ENCODE measurements at regions not wholly inside any gene's neighbourhood (a gene's known extent, or its start where the extent isn't known, plus 50 kb on each side); places are given as distances from the start of the nearest gene placed in this dataset.
"Not testable (repeated sequence)": the region's sequence is repeated elsewhere in the genome, so short reads cannot be mapped to it uniquely, and the experiment has no call there.

DNA sequence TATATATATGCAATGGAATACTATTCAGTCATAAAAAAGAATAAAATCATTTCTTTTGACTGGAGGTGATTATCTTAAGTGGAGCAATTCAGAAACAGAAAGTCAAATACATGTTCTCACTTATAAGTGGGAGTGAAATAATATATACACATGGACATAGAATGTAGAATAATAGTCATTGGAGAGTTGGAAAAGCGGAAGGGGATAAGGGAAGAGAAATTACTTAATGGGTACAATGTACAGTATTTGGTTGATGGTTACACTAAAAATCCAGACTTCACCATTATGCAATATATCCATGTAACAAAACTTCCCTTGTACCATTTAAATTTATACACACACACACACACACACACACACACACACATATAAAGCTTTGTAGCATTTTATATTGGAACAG lies 84.3 kb downstream of the RAP2B start:
- no peak overlapping the region for H3K27ac ChIP-seq (ENCODE audit: low read depth, low read length)
- no peaks in the 10 kb centered on the region for H3K27me3 ChIP-seq (ENCODE audit: control insufficient read depth in 1 of 2, insufficient read depth in 2 of 2, low read length in 2 of 2)
- H3K9ac ChIP-seq (ENCODE audit: low read depth in 1 of 2, low read length in 2 of 2) = no peak overlapping the region
- H3K36me3 ChIP-seq (ENCODE audit: control insufficient read depth in 1 of 2, insufficient read depth in 2 of 2, low read length in 2 of 2) = no peaks in the 10 kb centered on the region
- H3K4me3 ChIP-seq (ENCODE audit: low read depth in 1 of 2, low read length in 2 of 2) = no peak overlapping the region
- no peaks in the 10 kb centered on the region for H3K4me1 ChIP-seq (ENCODE audit: control insufficient read depth in 1 of 2, insufficient read depth in 2 of 2, low read length in 2 of 2)
- peaks cover 2 to 5% of the 10 kb centered on the region in 2 donors for H3K9me3 ChIP-seq (ENCODE audit: control insufficient read depth in 1 of 2, low read length in 2 of 2)

GRCh38 chr3:153246806-153247205 lies 84.8 kb downstream of the RAP2B start:
- Histone ChIP-seq H3K36me3 (ENCODE audit: control insufficient read depth in 1 of 2, insufficient read depth in 2 of 2, low read length in 2 of 2) (no peaks in the 10 kb centered on the region), H3K4me1 (ENCODE audit: control insufficient read depth in 1 of 2, insufficient read depth in 2 of 2, low read length in 2 of 2) (no peaks in the 10 kb centered on the region), H3K9me3 (ENCODE audit: control insufficient read depth in 1 of 2, low read length in 2 of 2) (peaks cover 2 to 3% of the 10 kb centered on the region in 2 donors), H3K27ac (ENCODE audit: low read depth, low read length) (peak overlapping the region; percentile 10), H3K27me3 (ENCODE audit: control insufficient read depth in 1 of 2, insufficient read depth in 2 of 2, low read length in 2 of 2) (no peaks in the 10 kb centered on the region), H3K9ac (ENCODE audit: low read depth in 1 of 2, low read length in 2 of 2) (no peak overlapping the region), H3K4me3 (ENCODE audit: low read depth in 1 of 2, low read length in 2 of 2) (no peak overlapping the region)

- Histone ChIP-seq H3K4me1 (ENCODE audit: control insufficient read depth in 1 of 2, insufficient read depth in 2 of 2, low read length in 2 of 2) (no peaks in the 10 kb centered on the region), H3K27me3 (ENCODE audit: control insufficient read depth in 1 of 2, insufficient read depth in 2 of 2, low read length in 2 of 2) (no peaks in the 10 kb centered on the region), H3K9me3 (ENCODE audit: control insufficient read depth in 1 of 2, low read length in 2 of 2) (no peaks in the 10 kb centered on the region), H3K9ac (ENCODE audit: low read depth in 1 of 2, low read length in 2 of 2) (no peak overlapping the region), H3K36me3 (ENCODE audit: control insufficient read depth in 1 of 2, insufficient read depth in 2 of 2, low read length in 2 of 2) (no peaks in the 10 kb centered on the region), H3K27ac (ENCODE audit: low read depth, low read length) (no peak overlapping the region), H3K4me3 (ENCODE audit: low read depth in 1 of 2, low read length in 2 of 2) (no peak overlapping the region)
Observed at GRCh38 chr3:153247331-153248330, 85.6 kb downstream of the RAP2B start.

- not testable (repeated sequence) for H3K27ac ChIP-seq (ENCODE audit: low read depth, low read length); H3K36me3 ChIP-seq (ENCODE audit: control insufficient read depth in 1 of 2, insufficient read depth in 2 of 2, low read length in 2 of 2); H3K9me3 ChIP-seq (ENCODE audit: control insufficient read depth in 1 of 2, low read length in 2 of 2); H3K9ac ChIP-seq (ENCODE audit: low read depth in 1 of 2, low read length in 2 of 2); H3K4me3 ChIP-seq (ENCODE audit: low read depth in 1 of 2, low read length in 2 of 2); H3K27me3 ChIP-seq (ENCODE audit: control insufficient read depth in 1 of 2, insufficient read depth in 2 of 2, low read length in 2 of 2); H3K4me1 ChIP-seq (ENCODE audit: control insufficient read depth in 1 of 2, insufficient read depth in 2 of 2, low read length in 2 of 2)
Observed at GRCh38 chr3:153248835-153249234, 86.8 kb downstream of the RAP2B start.

DNA sequence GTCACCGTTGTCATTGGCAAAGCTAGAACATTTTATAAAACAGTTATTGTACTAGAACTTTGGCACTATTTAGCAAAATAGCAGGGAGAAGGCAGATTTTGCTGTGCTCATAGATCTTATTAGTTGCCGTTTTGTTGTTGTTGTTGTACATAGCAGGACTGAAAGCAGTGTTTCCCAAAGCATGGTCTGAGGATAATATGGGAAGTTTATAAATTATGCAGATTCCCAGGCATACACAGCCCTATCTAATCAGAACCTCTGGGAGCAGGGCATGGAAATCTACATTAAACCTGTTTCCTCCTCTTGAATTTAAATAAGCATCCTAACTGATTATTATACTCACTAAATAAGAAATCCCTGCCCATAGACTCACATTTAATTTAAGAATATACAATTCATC lies 87.9 kb downstream of the RAP2B start:
- Histone ChIP-seq H3K27me3 (ENCODE audit: control insufficient read depth in 1 of 2, insufficient read depth in 2 of 2, low read length in 2 of 2) (no peaks in the 10 kb centered on the region), H3K9me3 (ENCODE audit: control insufficient read depth in 1 of 2, low read length in 2 of 2) (no peaks in the 10 kb centered on the region), H3K36me3 (ENCODE audit: control insufficient read depth in 1 of 2, insufficient read depth in 2 of 2, low read length in 2 of 2) (no peaks in the 10 kb centered on the region), H3K9ac (ENCODE audit: low read depth in 1 of 2, low read length in 2 of 2) (no peak overlapping the region), H3K4me1 (ENCODE audit: control insufficient read depth in 1 of 2, insufficient read depth in 2 of 2, low read length in 2 of 2) (no peaks in the 10 kb centered on the region), H3K4me3 (ENCODE audit: low read depth in 1 of 2, low read length in 2 of 2) (no peak overlapping the region), H3K27ac (ENCODE audit: low read depth, low read length) (no peak overlapping the region)

DNA sequence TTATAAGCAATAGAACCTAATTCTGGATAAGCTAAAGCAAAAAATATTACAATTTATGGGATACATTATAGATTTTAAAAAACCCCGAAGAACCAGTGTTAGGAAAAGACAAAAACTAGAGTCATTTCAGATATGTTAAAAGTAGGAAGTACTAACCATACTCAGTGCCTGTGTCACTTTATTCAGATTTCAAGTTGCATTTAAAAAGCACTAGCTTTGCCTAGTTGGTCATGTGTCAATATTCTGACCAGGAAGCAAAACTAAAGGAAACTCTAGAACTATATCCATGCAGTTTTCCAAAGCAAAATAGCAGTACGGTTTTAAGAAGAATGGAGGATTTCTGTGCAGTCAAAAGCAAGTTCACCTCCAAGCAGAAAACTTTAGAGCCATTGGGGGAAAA lies 88.4 kb downstream of the RAP2B start:
- no peaks in the 10 kb centered on the region for H3K9me3 ChIP-seq (ENCODE audit: control insufficient read depth in 1 of 2, low read length in 2 of 2)
- H3K27ac ChIP-seq (ENCODE audit: low read depth, low read length) = no peak overlapping the region
- no peak overlapping the region for H3K4me3 ChIP-seq (ENCODE audit: low read depth in 1 of 2, low read length in 2 of 2)
- no peaks in the 10 kb centered on the region for H3K4me1 ChIP-seq (ENCODE audit: control insufficient read depth in 1 of 2, insufficient read depth in 2 of 2, low read length in 2 of 2)
- H3K36me3 ChIP-seq (ENCODE audit: control insufficient read depth in 1 of 2, insufficient read depth in 2 of 2, low read length in 2 of 2) = no peaks in the 10 kb centered on the region
- H3K27me3 ChIP-seq (ENCODE audit: control insufficient read depth in 1 of 2, insufficient read depth in 2 of 2, low read length in 2 of 2) = no peaks in the 10 kb centered on the region
- no peak overlapping the region for H3K9ac ChIP-seq (ENCODE audit: low read depth in 1 of 2, low read length in 2 of 2)

DNA sequence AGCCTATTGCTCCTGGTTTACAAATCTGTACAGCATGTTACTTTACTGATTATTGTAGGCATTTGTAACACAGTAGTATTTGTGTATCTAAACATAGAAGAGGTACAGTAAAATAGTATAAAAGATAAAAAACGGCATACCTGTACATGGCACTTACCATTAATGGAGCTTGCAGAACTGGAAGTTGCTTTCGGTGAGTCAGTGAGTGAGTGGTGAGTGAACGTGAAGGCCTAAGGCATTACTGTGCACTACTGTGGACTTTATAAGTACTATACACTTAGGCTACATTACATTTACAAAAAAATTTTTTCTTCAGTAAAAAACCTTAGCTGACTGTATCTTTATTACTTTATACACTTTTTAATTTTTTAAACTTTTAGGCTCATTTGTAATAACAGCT lies 90.9 kb downstream of the RAP2B start:
- H3K27me3 ChIP-seq (ENCODE audit: control insufficient read depth in 1 of 2, insufficient read depth in 2 of 2, low read length in 2 of 2) = no peaks in the 10 kb centered on the region
- no peaks in the 10 kb centered on the region for H3K9me3 ChIP-seq (ENCODE audit: control insufficient read depth in 1 of 2, low read length in 2 of 2)
- H3K4me1 ChIP-seq (ENCODE audit: control insufficient read depth in 1 of 2, insufficient read depth in 2 of 2, low read length in 2 of 2) = no peaks in the 10 kb centered on the region
- no peak overlapping the region for H3K27ac ChIP-seq (ENCODE audit: low read depth, low read length)
- no peak overlapping the region for H3K9ac ChIP-seq (ENCODE audit: low read depth in 1 of 2, low read length in 2 of 2)
- no peaks in the 10 kb centered on the region for H3K36me3 ChIP-seq (ENCODE audit: control insufficient read depth in 1 of 2, insufficient read depth in 2 of 2, low read length in 2 of 2)
- H3K4me3 ChIP-seq (ENCODE audit: low read depth in 1 of 2, low read length in 2 of 2) = no peak overlapping the region

- Histone ChIP-seq H3K4me1 (ENCODE audit: control insufficient read depth in 1 of 2, insufficient read depth in 2 of 2, low read length in 2 of 2) (no peaks in the 10 kb centered on the region), H3K9ac (ENCODE audit: low read depth in 1 of 2, low read length in 2 of 2) (no peak overlapping the region), H3K27ac (ENCODE audit: low read depth, low read length) (no peak overlapping the region), H3K9me3 (ENCODE audit: control insufficient read depth in 1 of 2, low read length in 2 of 2) (no peaks in the 10 kb centered on the region), H3K36me3 (ENCODE audit: control insufficient read depth in 1 of 2, insufficient read depth in 2 of 2, low read length in 2 of 2) (no peaks in the 10 kb centered on the region), H3K4me3 (ENCODE audit: low read depth in 1 of 2, low read length in 2 of 2) (no peak overlapping the region), H3K27me3 (ENCODE audit: control insufficient read depth in 1 of 2, insufficient read depth in 2 of 2, low read length in 2 of 2) (no peaks in the 10 kb centered on the region)
Observed at GRCh38 chr3:153254361-153254760, 92.3 kb downstream of the RAP2B start.

GRCh38 chr3:153257673-153258351 lies 95.8 kb downstream of the RAP2B start:
- H3K36me3 ChIP-seq (ENCODE audit: control insufficient read depth in 1 of 2, insufficient read depth in 2 of 2, low read length in 2 of 2) = no peaks in the 10 kb centered on the region
- no peaks in the 10 kb centered on the region for H3K4me1 ChIP-seq (ENCODE audit: control insufficient read depth in 1 of 2, insufficient read depth in 2 of 2, low read length in 2 of 2)
- H3K27me3 ChIP-seq (ENCODE audit: control insufficient read depth in 1 of 2, insufficient read depth in 2 of 2, low read length in 2 of 2) = no peaks in the 10 kb centered on the region
- no peaks in the 10 kb centered on the region for H3K9me3 ChIP-seq (ENCODE audit: control insufficient read depth in 1 of 2, low read length in 2 of 2)
- H3K4me3 ChIP-seq (ENCODE audit: low read depth in 1 of 2, low read length in 2 of 2) = no peak overlapping the region
- no peak overlapping the region for H3K9ac ChIP-seq (ENCODE audit: low read depth in 1 of 2, low read length in 2 of 2)
- no peak overlapping the region for H3K27ac ChIP-seq (ENCODE audit: low read depth, low read length)

DNA sequence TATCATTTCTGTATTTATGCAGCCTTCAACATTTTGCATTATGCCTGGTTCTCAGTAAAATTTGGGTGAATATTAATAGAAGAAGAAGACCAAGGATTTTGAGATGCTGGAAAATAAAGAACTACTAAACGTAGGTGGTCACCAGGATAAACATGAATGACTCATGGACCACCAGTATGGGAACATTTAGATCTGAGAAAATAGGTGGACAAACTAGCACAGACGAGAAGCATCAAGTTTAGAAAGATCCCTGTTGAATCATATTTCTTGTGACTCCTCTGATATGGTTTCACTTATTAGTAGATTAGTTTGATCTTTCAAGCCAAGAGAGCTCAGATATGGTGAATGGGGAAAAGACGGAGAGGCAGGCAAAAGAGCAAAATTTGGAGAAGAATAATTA lies 97.9 kb downstream of the RAP2B start:
- no peak overlapping the region for H3K4me3 ChIP-seq (ENCODE audit: low read depth in 1 of 2, low read length in 2 of 2)
- no peaks in the 10 kb centered on the region for H3K4me1 ChIP-seq (ENCODE audit: control insufficient read depth in 1 of 2, insufficient read depth in 2 of 2, low read length in 2 of 2)
- no peaks in the 10 kb centered on the region for H3K27me3 ChIP-seq (ENCODE audit: control insufficient read depth in 1 of 2, insufficient read depth in 2 of 2, low read length in 2 of 2)
- H3K36me3 ChIP-seq (ENCODE audit: control insufficient read depth in 1 of 2, insufficient read depth in 2 of 2, low read length in 2 of 2) = no peaks in the 10 kb centered on the region
- H3K9ac ChIP-seq (ENCODE audit: low read depth in 1 of 2, low read length in 2 of 2) = no peak overlapping the region
- H3K27ac ChIP-seq (ENCODE audit: low read depth, low read length) = no peak overlapping the region
- no peaks in the 10 kb centered on the region for H3K9me3 ChIP-seq (ENCODE audit: control insufficient read depth in 1 of 2, low read length in 2 of 2)
